Hematopoietic multipotent progenitor cell (in vitro differentiated cells): ENCODE measurements at regions not wholly inside any gene's neighbourhood (a gene's known extent, or its start where the extent isn't known, plus 50 kb on each side); places are given as distances from the start of the nearest gene placed in this dataset.
"Not testable (repeated sequence)": the region's sequence is repeated elsewhere in the genome, so short reads cannot be mapped to it uniquely, and the experiment has no call there.

Experiments used
- DNase-seq, 3 donors: peaks; one replicate each; pipeline ENCODE4 v3.0.0-alpha.2; 2011 to 2015; ENCODE audit warnings: low read depth in 2 of 3, low spot score in 2 of 3

- not testable (repeated sequence) for DNase-seq
These were observed 54.8 kb upstream of the ZNF717 start for GRCh38 chr3:75840160-75840559.

GRCh38 chr3:75850301-75851008, 65.1 kb upstream of the ZNF717 start:
- DNase-seq, result not testable (repeated sequence)

GRCh38 chr3:75863130-75863529, 77.8 kb upstream of the ZNF717 start:
- no peak for DNase-seq

- no peak for DNase-seq
These were observed 78.5 kb upstream of the ZNF717 start for GRCh38 chr3:75863878-75864277.

- not testable (repeated sequence) for DNase-seq
These were observed 98.4 kb upstream of the ZNF717 start for GRCh38 chr3:75883719-75884118.

- DNase-seq, result no peak
These were observed 101.7 kb upstream of the ZNF717 start for GRCh38 chr3:75886971-75887526.

GRCh38 chr3:75894234-75894633, 108.9 kb upstream of the ZNF717 start:
- DNase-seq, result no peak

GRCh38 chr3:75896265-75896664, 110.9 kb upstream of the ZNF717 start:
- no peak for DNase-seq

- DNase-seq, result not testable (repeated sequence)
These were observed 116.1 kb upstream of the ZNF717 start for GRCh38 chr3:75901446-75901845.

GRCh38 chr3:75906555-75907112, 121.3 kb upstream of the ZNF717 start:
- DNase-seq, result no peak

GRCh38 chr3:75913800-75914350, 128.5 kb upstream of the ZNF717 start:
- no peak for DNase-seq

GRCh38 chr3:75914741-75915140, 129.4 kb upstream of the ZNF717 start:
- DNase-seq, result not testable (repeated sequence)

- no peak for DNase-seq
These were observed 153.6 kb upstream of the ZNF717 start for GRCh38 chr3:75938921-75939320.

- no peak for DNase-seq
These were observed 166.6 kb upstream of the ZNF717 start for GRCh38 chr3:75951941-75952340.

GRCh38 chr3:75960031-75960430, 174.7 kb upstream of the ZNF717 start:
- DNase-seq, result not testable (repeated sequence)

- not testable (repeated sequence) for DNase-seq
These were observed 176.7 kb upstream of the ZNF717 start for GRCh38 chr3:75962054-75962453.

GRCh38 chr3:75967071-75967470, 181.7 kb upstream of the ZNF717 start:
- no peak for DNase-seq

- DNase-seq, result no peak
These were observed 193.3 kb upstream of the ZNF717 start for GRCh38 chr3:75978686-75979085.

- no peak for DNase-seq
These were observed 196.1 kb upstream of the ZNF717 start for GRCh38 chr3:75981401-75981800.

GRCh38 chr3:75982151-75982550, 196.8 kb upstream of the ZNF717 start:
- DNase-seq, result no peak

- DNase-seq, result no peak
These were observed 197.8 kb upstream of the ZNF717 start for GRCh38 chr3:75983111-75983510.
